ENCODE measurements at regions not wholly inside any gene's neighbourhood (a gene's known extent, or its start where the extent isn't known, plus 50 kb on each side); places are given as distances from the start of the nearest gene placed in this dataset.

DNA sequence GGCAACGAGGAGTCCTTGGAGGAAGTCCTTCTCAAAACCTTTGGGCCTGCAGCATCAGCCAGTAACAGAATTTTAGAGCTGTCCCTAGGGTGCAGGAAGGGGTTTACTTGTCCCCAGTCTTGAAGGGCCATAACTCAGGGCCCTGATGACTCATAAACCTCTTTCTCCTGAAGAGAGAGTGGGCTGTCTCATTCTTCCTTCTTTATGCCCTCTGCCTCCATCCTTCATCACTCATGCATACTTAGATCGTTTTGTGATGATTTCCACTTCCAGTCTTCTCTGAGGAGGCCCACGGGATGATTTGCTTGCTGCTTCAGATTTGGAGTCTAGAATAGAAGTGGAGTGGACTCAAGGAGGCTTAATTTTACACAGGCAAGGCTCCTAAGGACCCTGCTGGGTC is 60.2 kb downstream of the NDUFS5 start (continued):
- TF ChIP-seq JUND (IDR thresholded peaks at IDR 0.05; ENCODE audit: borderline replicate concordance, low read depth, low read length) (peak; percentile 92), JUND (tag; IDR thresholded peaks at IDR 0.05; ENCODE audit: borderline replicate concordance, low read depth, low read length) (peak; percentile 89), FOS (IDR thresholded peaks at IDR 0.05; ENCODE audit: extremely low read depth, insufficient read length) (peak; percentile 17), DPF2 (IDR thresholded peaks at IDR 0.05) (peak; percentile 56; the same call in 1 of the 2 replicates), RB1 (IDR thresholded peaks at IDR 0.05; ENCODE audit: low read depth) (no peak), SMARCA4 (IDR thresholded peaks at IDR 0.05) (peak; percentile 39; the same call in 1 of the 2 replicates), ZNF197 (CRISPR knock-in tag; IDR thresholded peaks at IDR 0.05; ENCODE audit: low read depth) (no peak), ZNF551 (CRISPR knock-in tag; IDR thresholded peaks at IDR 0.05) (no peak), TBL1XR1 (IDR thresholded peaks at IDR 0.05; ENCODE audit: low read length in 2 of 2) (no peak), POLR2AphosphoS2 (IDR thresholded peaks at IDR 0.05; ENCODE audit: low read length) (no peak), ZNF282 (CRISPR knock-in tag; IDR thresholded peaks at IDR 0.05) (no peak), ARHGAP35 (IDR thresholded peaks at IDR 0.05; ENCODE audit: partially characterized antibody) (no peak), SUPT5H (IDR thresholded peaks at IDR 0.05) (no peak), HNRNPUL1 (IDR thresholded peaks at IDR 0.05; ENCODE audit: low read length) (no peak), FOSL1 (tag; conservative IDR thresholded peaks at IDR 0.05) (peak; percentile 80), HLTF (IDR thresholded peaks at IDR 0.05) (no peak), TAF1 (IDR thresholded peaks at IDR 0.05; ENCODE audit: control insufficient read depth, extremely low read depth, insufficient read depth, low read length, severe bottlenecking) (no peak), BRF1 (IDR thresholded peaks at IDR 0.05; ENCODE audit: borderline replicate concordance, extremely low read depth, insufficient read length) (no peak), PTTG1 (tag; IDR thresholded peaks at IDR 0.05; ENCODE audit: low read depth) (no peak), HMG20B (CRISPR knock-in tag; IDR thresholded peaks at IDR 0.05) (no peak), MEIS2 (IDR thresholded peaks at IDR 0.05; ENCODE audit: partially characterized antibody) (peak; percentile 96), LARP7 (IDR thresholded peaks at IDR 0.05) (no peak), EGR1 (conservative IDR thresholded peaks at IDR 0.05) (0 out of 2 replicates have a peak, but pooled peaks have one; percentile 4), ZC3H8 (IDR thresholded peaks at IDR 0.05) (no peak), PBX2 (CRISPR knock-in tag; IDR thresholded peaks at IDR 0.05; ENCODE audit: low read depth) (no peak), PBX2 (tag; conservative IDR thresholded peaks at IDR 0.05; ENCODE audit: low read depth) (peak; percentile 79), JUN (IDR thresholded peaks at IDR 0.05; ENCODE audit: borderline replicate concordance, low read depth, low read length) (peak; percentile 78), JUN (CRISPR knock-in tag; IDR thresholded peaks at IDR 0.05; ENCODE audit: borderline replicate concordance) (no peak), MLLT1 (IDR thresholded peaks at IDR 0.05) (no peak), TEAD2 (tag; IDR thresholded peaks at IDR 0.05) (no peak), GTF2F1 (IDR thresholded peaks at IDR 0.05; ENCODE audit: low read depth, low read length) (no peak)
- TF ChIP-seq, protein P1, sequence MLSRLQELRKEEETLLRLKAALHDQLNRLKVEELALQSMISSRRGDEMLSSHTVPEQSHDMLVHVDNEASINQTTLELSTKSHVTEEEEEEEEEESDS (CRISPR knock-in tag; IDR thresholded peaks at IDR 0.05), result no peak
